Upper lobe of left lung (tissue), 6 donors: ENCODE measurements at regions not wholly inside any gene's neighbourhood (a gene's known extent, or its start where the extent isn't known, plus 50 kb on each side); places are given as distances from the start of the nearest gene placed in this dataset.

Source experiments
- ATAC-seq, 2 donors: fragments of 200-7000 bp; cut with Tn5 transposase; one replicate each; pipeline ENCODE4 v1.9.1; 2022; ENCODE audit warnings: mild to moderate bottlenecking in 2 of 2, moderate library complexity in 2 of 2; ENCODE audit not compliant: low FRiP score in 2 of 2
- DNase-seq, 2 donors: peaks; one replicate each; pipeline ENCODE4 v3.0.0-alpha.2; 2019 to 2020
- H3K27ac ChIP-seq, 4 donors: fragments of 200-600 bp; sonication (generic); one replicate each; pipeline ENCODE4 v1.5.1; 2016 to 2019
- H3K27me3 ChIP-seq, 4 donors: fragments of 200-600 bp; sonication (generic); one replicate each; pipeline ENCODE4 v1.5.1; 2017 to 2019
- H3K36me3 ChIP-seq, 4 donors: fragments of 200-600 bp; sonication (generic); one replicate each; pipeline ENCODE4 v1.5.1; 2016 to 2019
- H3K4me1 ChIP-seq, 4 donors: fragments of 200-600 bp; sonication (generic); one replicate each; pipeline ENCODE4 v1.5.1; 2018 to 2019
- H3K4me3 ChIP-seq, 4 donors: fragments of 200-600 bp; sonication (generic); one replicate each; pipeline ENCODE4 v1.5.1; 2017 to 2019; ENCODE audit warnings: mild to moderate bottlenecking in 2 of 4, moderate library complexity in 1 of 4
- H3K9me3 ChIP-seq, 4 donors: fragments of 200-600 bp; sonication (generic); one replicate each; pipeline ENCODE4 v1.5.1; 2018 to 2019
- CTCF ChIP-seq, 6 experiments: fragments of 450-650 bp in 4 of 6; fragments of 200-600 bp in 2 of 6; sonication (generic) in 2 of 6; IDR thresholded peaks; one replicate each; pipeline ENCODE4 v1.5.1; 2016 to 2019; ENCODE audit warnings: antibody characterized with exemption in 6 of 6
- EP300 ChIP-seq, 4 donors: sonication (generic); formaldehyde crosslinking; IDR thresholded peaks; one replicate each; pipeline ENCODE4 v1.5.1; 2017; ENCODE audit warnings: antibody characterized with exemption in 4 of 4, control low read depth in 2 of 4
- POLR2A ChIP-seq, 4 donors: fragments of 450-650 bp; IDR thresholded peaks; one replicate each; pipeline ENCODE4 v1.5.1; 2016 to 2017; ENCODE audit warnings: antibody characterized with exemption in 4 of 4, mild to moderate bottlenecking in 2 of 4
- POLR2AphosphoS5 ChIP-seq, 2 donors: sonication (generic); formaldehyde crosslinking; IDR thresholded peaks; one replicate each; pipeline ENCODE4 v1.5.1; 2017; ENCODE audit warnings: antibody characterized with exemption in 2 of 2
- WGBS, 2 donors: methylation state at CpG; one replicate each; pipeline ENCODE4 v1.1.5; 2017 to 2018; 5-methylcytosine and 5-hydroxymethylcytosine counted together
- donor health status: DM: no; HTN: no; CAD: no; lungs with moderate emphysema.
- donor health status: DM: no; HTN: yes; CAD: no; lungs with severe emphysema.

GRCh38 chr18:6580401-6580800, 149.1 kb upstream of the ARHGAP28 start:
- Histone ChIP-seq H3K4me1 (no peaks in the 10 kb centered on the region), H3K27me3 (no peaks in the 10 kb centered on the region), H3K36me3 (no peaks in the 10 kb centered on the region), H3K9me3 (no peaks in the 10 kb centered on the region), H3K4me3 (no peak overlapping the region), H3K27ac (no peak overlapping the region)
- TF ChIP-seq EP300 (IDR thresholded peaks at IDR 0.05) (no peak), CTCF (IDR thresholded peaks at IDR 0.05) (no peak), POLR2A (IDR thresholded peaks at IDR 0.05) (no peak), POLR2AphosphoS5 (IDR thresholded peaks at IDR 0.05) (no peak)
- DNase-seq (no peak), ATAC-seq (no peak)
- WGBS, 2 donors, result 83 to 91% methylated on average over 1 of the region's 1 CpG

- DNase-seq (no peak), ATAC-seq (no peak)
- no peak overlapping the region for H3K27ac ChIP-seq
- WGBS, 2 donors, result 77 to 82% methylated on average over 1 of the region's 1 CpG
- no peaks in the 10 kb centered on the region for H3K36me3 ChIP-seq
- peaks cover 0 to 5% (median 0%) of the 10 kb centered on the region in 4 donors for H3K4me1 ChIP-seq
- no peak overlapping the region for H3K4me3 ChIP-seq
- H3K27me3 ChIP-seq, result no peaks in the 10 kb centered on the region
- no peak for TF ChIP-seq POLR2A (IDR thresholded peaks at IDR 0.05)
- TF ChIP-seq CTCF (IDR thresholded peaks at IDR 0.05), result no peak
- TF ChIP-seq POLR2AphosphoS5 (IDR thresholded peaks at IDR 0.05), result no peak
- no peak for TF ChIP-seq EP300 (IDR thresholded peaks at IDR 0.05)
- H3K9me3 ChIP-seq, result no peaks in the 10 kb centered on the region
Measured at GRCh38 chr18:6589923-6590322, 139.6 kb upstream of the ARHGAP28 start.

GRCh38 chr18:6590326-6590725, 139.2 kb upstream of the ARHGAP28 start:
- ATAC-seq (no peak), DNase-seq (no peak)
- no peaks in the 10 kb centered on the region for H3K27me3 ChIP-seq
- H3K9me3 ChIP-seq, result no peaks in the 10 kb centered on the region
- H3K36me3 ChIP-seq, result no peaks in the 10 kb centered on the region
- no peak overlapping the region for H3K4me3 ChIP-seq
- H3K27ac ChIP-seq, result no peak overlapping the region
- WGBS, 2 donors, result 68 to 74% methylated on average over 3 of the region's 3 CpGs
- TF ChIP-seq POLR2A (IDR thresholded peaks at IDR 0.05) (no peak), POLR2AphosphoS5 (IDR thresholded peaks at IDR 0.05) (no peak), CTCF (IDR thresholded peaks at IDR 0.05) (no peak), EP300 (IDR thresholded peaks at IDR 0.05) (no peak)
- H3K4me1 ChIP-seq, result peaks cover 0 to 5% (median 0%) of the 10 kb centered on the region in 4 donors

GRCh38 chr18:6591491-6591890, 138.0 kb upstream of the ARHGAP28 start:
- TF ChIP-seq POLR2AphosphoS5 (IDR thresholded peaks at IDR 0.05), result no peak
- no peak for TF ChIP-seq POLR2A (IDR thresholded peaks at IDR 0.05)
- no peak for TF ChIP-seq CTCF (IDR thresholded peaks at IDR 0.05)
- no peak for TF ChIP-seq EP300 (IDR thresholded peaks at IDR 0.05)
- no peak for ATAC-seq
- Histone ChIP-seq H3K4me1 (peaks cover 0 to 5% (median 0%) of the 10 kb centered on the region in 4 donors), H3K4me3 (no peak overlapping the region), H3K9me3 (no peaks in the 10 kb centered on the region), H3K27me3 (no peaks in the 10 kb centered on the region), H3K27ac (no peak overlapping the region), H3K36me3 (no peaks in the 10 kb centered on the region)
- no peak for DNase-seq
- 86% methylated on average over 4 of the region's 4 CpGs for WGBS, 2 donors

- Histone ChIP-seq H3K9me3 (no peaks in the 10 kb centered on the region), H3K4me1 (peaks cover 0 to 5% (median 0%) of the 10 kb centered on the region in 4 donors), H3K36me3 (no peaks in the 10 kb centered on the region), H3K27me3 (no peaks in the 10 kb centered on the region), H3K4me3 (no peak overlapping the region), H3K27ac (no peak overlapping the region)
- DNase-seq, result no peak
- TF ChIP-seq POLR2AphosphoS5 (IDR thresholded peaks at IDR 0.05) (no peak), EP300 (IDR thresholded peaks at IDR 0.05) (no peak)
- WGBS, 2 donors, result 84 to 87% methylated on average over 2 of the region's 2 CpGs
- ATAC-seq, result no peak
Measured at GRCh38 chr18:6592522-6592921, 137.0 kb upstream of the ARHGAP28 start.
